Prostate gland (tissue), 2 donors: ENCODE measurements at regions not wholly inside any gene's neighbourhood (a gene's known extent, or its start where the extent isn't known, plus 50 kb on each side); places are given as distances from the start of the nearest gene placed in this dataset.

Source experiments
- DNase-seq: peaks from one replicate; pipeline ENCODE4 v3.0.0-alpha.2; 2019; ENCODE audit warnings: low spot score
- H3K27ac ChIP-seq, 2 donors: fragments of 200-600 bp; sonication (generic); 2 replicates each; pipeline ENCODE4 v1.5.1; 2017 to 2019
- H3K27me3 ChIP-seq: fragments of 200-600 bp; sonication (generic); replicated peaks from 2 replicates; pipeline ENCODE4 v1.5.1; 2019; ENCODE audit not compliant: insufficient read depth
- H3K36me3 ChIP-seq, 2 donors: fragments of 200-600 bp; sonication (generic); 1 replicate in 1 of 2; 2 replicates in 1 of 2; pipeline versions ENCODE4 v1.5.1 to v1.8.1; 2017 to 2019
- H3K4me1 ChIP-seq: fragments of 200-600 bp; sonication (generic); replicated peaks from 2 replicates; pipeline ENCODE4 v1.5.1; 2019
- H3K4me3 ChIP-seq, 2 donors: fragments of 200-600 bp; sonication (generic); 2 replicates each; pipeline ENCODE4 v1.5.1; 2017 to 2019
- H3K9me3 ChIP-seq: fragments of 200-600 bp; sonication (generic); 2 replicates; pipeline ENCODE4 v1.5.1; 2017
- CTCF ChIP-seq, 4 experiments: fragments of 200-600 bp in 2 of 4; fragments of 450-650 bp in 2 of 4; sonication (generic) in 2 of 4; IDR thresholded peaks; 1 replicate in 3 of 4; 2 replicates in 1 of 4; pipeline ENCODE4 v1.5.1; 2016 to 2019; ENCODE audit warnings: antibody characterized with exemption in 4 of 4, mild to moderate bottlenecking in 2 of 4, moderate library complexity in 2 of 4
- POLR2A ChIP-seq: fragments of 450-650 bp; IDR thresholded peaks from one replicate; pipeline ENCODE4 v1.6.1; 2016; ENCODE audit warnings: antibody characterized with exemption, mild to moderate bottlenecking
- POLR2AphosphoS5 ChIP-seq: sonication (generic); formaldehyde crosslinking; IDR thresholded peaks from one replicate; pipeline ENCODE4 v1.6.1; 2017; ENCODE audit warnings: antibody characterized with exemption
- WGBS: methylation state at CpG from one replicate; pipeline ENCODE4 v1.1.5; 2018; 5-methylcytosine and 5-hydroxymethylcytosine counted together
- intact Hi-C: fragments of 100-400 bp; cut with DNase I; formaldehyde crosslinking; loops from one replicate; pipeline ENCODE4 v1.14.2; 2022

- intact Hi-C loops = no loop called here
- no peak for TF ChIP-seq CTCF (IDR thresholded peaks at IDR 0.05)
- TF ChIP-seq POLR2AphosphoS5 = no peak
- no peak for TF ChIP-seq POLR2A
- Histone ChIP-seq H3K9me3 (no peaks in the 10 kb centered on the region), H3K4me3 (no peak overlapping the region), H3K27me3 (no peaks in the 10 kb centered on the region), H3K36me3 (no peaks in the 10 kb centered on the region), H3K27ac (no peak overlapping the region), H3K4me1 (no peaks in the 10 kb centered on the region)
- WGBS = 91% methylated on average over 2 of the region's 2 CpGs
- DNase-seq = no peak
Measured at GRCh38 chr9:107786561-107786960, 297.0 kb upstream of the KLF4 start.

GRCh38 chr9:107784235-107784958 is 294.8 kb upstream of the KLF4 start:
- DNase-seq = no peak
- WGBS = 80% methylated on average over 12 of the region's 12 CpGs
- no peak for TF ChIP-seq POLR2AphosphoS5
- TF ChIP-seq POLR2A = no peak
- no peak for TF ChIP-seq CTCF (IDR thresholded peaks at IDR 0.05)
- Histone ChIP-seq H3K9me3 (no peaks in the 10 kb centered on the region), H3K4me3 (no peak overlapping the region), H3K27ac (no peak overlapping the region), H3K4me1 (no peaks in the 10 kb centered on the region), H3K27me3 (no peaks in the 10 kb centered on the region), H3K36me3 (no peaks in the 10 kb centered on the region)
- intact Hi-C loops = no loop called here

- no peaks in the 10 kb centered on the region for H3K9me3 ChIP-seq
- intact Hi-C loops = no loop called here
- H3K4me3 ChIP-seq = no peak overlapping the region
- no peaks in the 10 kb centered on the region for H3K4me1 ChIP-seq
- no peak for TF ChIP-seq POLR2AphosphoS5
- TF ChIP-seq POLR2A = no peak
- TF ChIP-seq CTCF (IDR thresholded peaks at IDR 0.05) = no peak
- no peak overlapping the region for H3K27ac ChIP-seq
- no peaks in the 10 kb centered on the region for H3K27me3 ChIP-seq
- no peaks in the 10 kb centered on the region for H3K36me3 ChIP-seq
- no peak for DNase-seq
- WGBS = 91% methylated on average over 4 of the region's 4 CpGs
Measured at GRCh38 chr9:107782789-107783188, 293.2 kb upstream of the KLF4 start.

DNA sequence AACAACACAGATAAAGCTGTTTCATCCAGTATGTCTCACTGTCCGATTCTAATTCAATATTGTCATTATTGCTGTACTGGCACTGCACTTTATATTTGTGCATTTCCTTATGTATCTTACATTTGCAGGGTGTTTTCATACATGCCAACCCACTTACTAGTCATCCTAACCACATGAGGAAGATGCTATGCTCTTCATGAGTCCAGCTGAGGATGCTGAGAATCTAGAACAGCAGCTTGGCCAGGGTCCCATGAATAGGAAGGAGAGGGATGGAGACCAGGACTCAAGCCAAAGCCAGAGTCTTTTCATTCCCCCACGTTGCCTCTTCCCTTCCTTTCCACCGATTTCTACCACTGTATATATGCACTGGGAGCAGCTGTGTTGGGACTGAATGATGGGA is 292.8 kb upstream of the KLF4 start:
- no peak overlapping the region for H3K27ac ChIP-seq
- H3K27me3 ChIP-seq = no peaks in the 10 kb centered on the region
- H3K9me3 ChIP-seq = no peaks in the 10 kb centered on the region
- no peaks in the 10 kb centered on the region for H3K4me1 ChIP-seq
- 53% methylated on average over 3 of the region's 3 CpGs for WGBS
- H3K36me3 ChIP-seq = no peaks in the 10 kb centered on the region
- TF ChIP-seq POLR2AphosphoS5 = no peak
- TF ChIP-seq CTCF (IDR thresholded peaks at IDR 0.05) = no peak
- no peak for TF ChIP-seq POLR2A
- intact Hi-C loops = no loop called here
- DNase-seq = no peak
- H3K4me3 ChIP-seq = no peak overlapping the region

DNA sequence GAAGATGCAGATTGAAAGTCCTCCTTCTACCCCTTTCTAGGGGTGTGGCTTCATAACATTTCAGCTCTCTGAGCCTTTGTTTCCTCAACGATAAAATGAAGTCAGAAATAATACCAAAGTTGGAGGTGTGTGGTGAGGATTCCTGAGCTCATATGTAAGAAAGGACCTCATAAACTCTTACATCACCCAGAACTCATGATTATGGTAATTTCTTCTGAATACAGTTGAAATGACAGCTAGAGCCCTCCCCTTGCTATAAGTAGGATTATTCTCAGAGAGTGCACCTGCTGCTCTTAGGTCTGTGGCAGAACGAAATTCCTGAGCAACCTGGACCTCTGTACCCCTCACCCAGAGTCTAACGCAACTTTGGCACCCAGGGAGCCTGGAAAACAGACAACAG is 291.4 kb upstream of the KLF4 start:
- intact Hi-C loops = no loop called here
- Histone ChIP-seq H3K36me3 (no peaks in the 10 kb centered on the region), H3K27me3 (no peaks in the 10 kb centered on the region), H3K27ac (no peak overlapping the region), H3K4me1 (no peaks in the 10 kb centered on the region), H3K9me3 (no peaks in the 10 kb centered on the region), H3K4me3 (no peak overlapping the region)
- no peak for TF ChIP-seq CTCF (IDR thresholded peaks at IDR 0.05)
- TF ChIP-seq POLR2A = no peak
- TF ChIP-seq POLR2AphosphoS5 = no peak
- DNase-seq = no peak
- WGBS = 58% methylated on average over 3 of the region's 3 CpGs
